AG09309 (cell line): ENCODE measurements at regions not wholly inside any gene's neighbourhood (a gene's known extent, or its start where the extent isn't known, plus 50 kb on each side); places are given as distances from the start of the nearest gene placed in this dataset.

Experiments used
- DNase-seq: peaks from one replicate; pipeline ENCODE4 v3.0.0-alpha.2; 2010; ENCODE audit warnings: low read depth
- H3K4me3 ChIP-seq: 2 replicates; pipeline ENCODE4 v1.5.1; 2011; ENCODE audit warnings: mild to moderate bottlenecking, low read depth, low read length, moderate library complexity; ENCODE audit not compliant: control insufficient read depth
- CTCF ChIP-seq: IDR thresholded peaks from 2 replicates; pipeline ENCODE4 v1.5.1; 2011; ENCODE audit warnings: mild to moderate bottlenecking, low read depth, low read length, inconsistent platforms; ENCODE audit not compliant: insufficient read depth, control insufficient read depth; ENCODE audit errors: missing control alignments

DNA sequence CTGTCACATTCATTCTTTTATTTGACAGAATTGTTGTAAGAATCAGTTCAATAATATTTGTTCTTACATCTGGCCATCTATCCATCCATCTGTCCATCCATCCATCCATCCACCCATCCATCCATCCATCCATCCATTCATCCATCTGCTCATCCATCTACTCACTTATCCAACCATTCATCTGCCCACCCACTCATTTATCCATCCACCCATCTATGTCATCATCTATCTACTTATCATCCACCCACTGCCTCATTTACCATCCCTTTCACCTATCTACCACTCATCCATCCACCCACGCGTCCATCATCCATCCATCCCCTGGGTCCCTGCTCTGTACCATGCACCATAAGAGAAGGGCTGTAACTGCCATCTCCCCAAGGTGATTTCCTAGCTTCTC lies 134.1 kb downstream of the FOXD2 start:
- no peak overlapping the region for H3K4me3 ChIP-seq
- no peak for DNase-seq
- no peak for TF ChIP-seq CTCF

GRCh38 chr1:47572731-47573430 lies 135.0 kb downstream of the FOXD2 start:
- DNase-seq, result no peak
- TF ChIP-seq CTCF, result no peak
- no peak overlapping the region for H3K4me3 ChIP-seq

DNA sequence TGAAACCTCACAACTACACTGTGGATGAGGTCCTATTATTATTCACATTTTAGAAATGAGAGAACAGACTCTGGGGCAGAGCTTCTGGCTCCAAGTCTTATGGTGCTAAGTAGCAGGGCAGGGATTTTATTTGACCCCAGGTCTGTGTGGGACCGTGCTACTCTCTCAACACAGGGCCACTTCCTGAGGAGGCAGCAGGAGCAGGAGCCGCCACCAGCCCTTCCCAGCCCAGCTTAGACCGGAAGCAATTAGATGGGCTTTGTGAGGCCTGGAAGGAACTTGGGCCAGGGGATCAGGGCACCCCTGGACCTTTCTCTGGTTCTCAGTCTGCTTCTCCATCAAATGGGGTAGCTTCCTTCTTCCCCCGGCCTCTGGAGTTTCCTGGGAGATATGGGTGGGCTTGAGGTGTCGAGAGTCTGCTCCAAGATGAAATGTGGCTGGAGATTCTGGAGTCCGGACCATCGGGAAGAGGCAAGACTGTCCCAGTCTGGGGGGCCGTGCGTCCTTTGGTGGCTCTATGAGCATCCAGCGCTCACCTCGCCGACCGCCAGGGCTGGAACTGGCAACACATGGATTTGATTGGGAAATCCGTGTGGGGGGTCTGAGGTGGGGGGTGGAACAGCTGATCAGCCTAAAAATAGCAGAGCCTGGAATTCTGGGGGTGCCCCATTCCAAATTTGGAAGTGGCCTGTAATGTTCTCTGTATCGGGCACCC lies 136.8 kb downstream of the FOXD2 start:
- DNase-seq, result no peak
- H3K4me3 ChIP-seq, result no peak overlapping the region
- TF ChIP-seq CTCF, result no peak

GRCh38 chr1:47575855-47576757 lies 138.3 kb downstream of the FOXD2 start:
- TF ChIP-seq CTCF, result no peak
- no peak overlapping the region for H3K4me3 ChIP-seq
- DNase-seq, result no peak

DNA sequence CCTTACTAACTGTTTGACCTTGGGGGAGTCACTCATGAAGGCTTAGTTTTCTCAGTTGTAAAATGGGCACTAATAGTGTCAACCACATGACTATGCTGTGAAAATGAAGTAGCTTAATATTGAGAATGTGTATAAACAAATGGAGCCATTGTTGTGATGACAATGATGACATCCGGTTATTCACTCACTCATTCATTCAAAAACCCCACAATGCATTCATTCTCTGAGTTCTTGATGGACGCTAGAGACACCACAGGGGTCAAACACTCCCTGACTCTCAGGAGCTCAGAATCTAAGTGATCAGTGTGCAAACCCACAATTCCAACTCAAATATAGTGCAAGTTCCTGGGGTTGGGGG lies 138.9 kb downstream of the FOXD2 start:
- no peak for TF ChIP-seq CTCF
- no peak for DNase-seq
- no peak overlapping the region for H3K4me3 ChIP-seq

DNA sequence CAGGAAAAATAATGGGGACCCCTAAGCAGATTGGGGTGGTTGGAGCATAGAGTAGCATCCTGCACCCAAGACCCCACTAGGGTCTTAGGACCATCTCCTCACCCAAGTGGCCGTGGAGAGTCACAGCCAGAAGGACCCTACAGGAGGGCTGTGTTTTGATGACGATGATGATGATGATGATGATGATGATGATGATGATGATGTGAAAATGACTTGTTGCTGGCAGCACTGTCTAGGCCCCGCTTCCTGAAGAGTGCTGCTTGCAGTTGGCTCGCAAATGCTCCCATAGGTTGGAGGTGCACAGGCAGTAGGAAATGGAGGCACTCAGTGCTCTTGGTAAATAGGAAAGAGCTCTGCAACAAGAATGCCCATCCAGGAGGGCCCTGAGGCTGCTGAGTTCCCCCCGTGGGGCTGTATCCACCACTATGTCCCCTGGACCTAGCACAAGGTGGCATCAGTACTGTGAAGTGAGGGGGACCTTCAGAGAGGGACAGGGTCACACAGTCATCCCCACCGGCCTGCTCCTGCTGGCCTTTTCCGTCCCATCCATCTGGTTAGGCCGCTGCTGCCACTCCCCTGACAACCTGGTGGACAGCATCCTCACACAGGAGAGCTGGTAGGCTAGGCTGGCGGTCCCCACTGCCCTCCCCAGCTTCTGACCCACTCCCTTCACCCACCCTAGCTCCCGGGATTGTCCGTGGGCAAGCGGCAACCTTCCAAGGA lies 139.6 kb downstream of the FOXD2 start:
- DNase-seq, result no peak
- H3K4me3 ChIP-seq, result no peak overlapping the region
- no peak for TF ChIP-seq CTCF
